Suppressor macrophage treated with lipopolysaccharide for 4 hours (primary cell): ENCODE measurements at regions not wholly inside any gene's neighbourhood (a gene's known extent, or its start where the extent isn't known, plus 50 kb on each side); places are given as distances from the start of the nearest gene placed in this dataset.
"Not testable (repeated sequence)": the region's sequence is repeated elsewhere in the genome, so short reads cannot be mapped to it uniquely, and the experiment has no call there.

Source experiments
- DNase-seq: peaks from one replicate; pipeline ENCODE4 v3.0.0-alpha.2; 2020

GRCh38 chr1:146409116-146409801 is 180.4 kb upstream of the NOTCH2NLA start:
- DNase-seq, result not testable (repeated sequence)

- not testable (repeated sequence) for DNase-seq
Observed at GRCh38 chr1:146401281-146401825, 172.5 kb upstream of the NOTCH2NLA start.

- DNase-seq, result not testable (repeated sequence)
Observed at GRCh38 chr1:146400173-146401121, 171.6 kb upstream of the NOTCH2NLA start.

- not testable (repeated sequence) for DNase-seq
Observed at GRCh38 chr1:146399225-146399624, 170.4 kb upstream of the NOTCH2NLA start.

GRCh38 chr1:146396801-146397200 is 168.0 kb upstream of the NOTCH2NLA start:
- DNase-seq, result not testable (repeated sequence)

GRCh38 chr1:146396242-146396641 is 167.4 kb upstream of the NOTCH2NLA start:
- DNase-seq, result not testable (repeated sequence)

GRCh38 chr1:146393796-146394195 is 165.0 kb upstream of the NOTCH2NLA start:
- DNase-seq, result not testable (repeated sequence)

GRCh38 chr1:146393154-146393553 is 164.3 kb upstream of the NOTCH2NLA start:
- not testable (repeated sequence) for DNase-seq

- DNase-seq, result not testable (repeated sequence)
Observed at GRCh38 chr1:146389178-146389577, 160.4 kb upstream of the NOTCH2NLA start.

GRCh38 chr1:146387750-146388469 is 159.1 kb upstream of the NOTCH2NLA start:
- DNase-seq, result peak; percentile 23

- DNase-seq, result peak; percentile 94
Observed at GRCh38 chr1:146386851-146387749, 158.3 kb upstream of the NOTCH2NLA start.

GRCh38 chr1:146381196-146381595 is 152.4 kb upstream of the NOTCH2NLA start:
- DNase-seq, result not testable (repeated sequence)

- DNase-seq, result peak; percentile 97
Observed at GRCh38 chr1:146376708-146377496, 148.1 kb upstream of the NOTCH2NLA start.

GRCh38 chr1:146376309-146376707 is 147.5 kb upstream of the NOTCH2NLA start:
- DNase-seq, result peak; percentile 75

GRCh38 chr1:146375108-146375507 is 146.3 kb upstream of the NOTCH2NLA start:
- not testable (repeated sequence) for DNase-seq

- peak; percentile 3 for DNase-seq
Observed at GRCh38 chr1:146369940-146370339, 141.1 kb upstream of the NOTCH2NLA start.

GRCh38 chr1:146355373-146355772 is 126.6 kb upstream of the NOTCH2NLA start:
- not testable (repeated sequence) for DNase-seq

GRCh38 chr1:146326863-146327262 is 98.0 kb upstream of the NOTCH2NLA start:
- not testable (repeated sequence) for DNase-seq

GRCh38 chr1:146324463-146324862 is 95.6 kb upstream of the NOTCH2NLA start:
- DNase-seq, result not testable (repeated sequence)

GRCh38 chr1:146323302-146323701 is 94.5 kb upstream of the NOTCH2NLA start:
- not testable (repeated sequence) for DNase-seq

- not testable (repeated sequence) for DNase-seq
Observed at GRCh38 chr1:146322893-146323292, 94.1 kb upstream of the NOTCH2NLA start.
